ENCODE measurements at regions not wholly inside any gene's neighbourhood (a gene's known extent, or its start where the extent isn't known, plus 50 kb on each side); places are given as distances from the start of the nearest gene placed in this dataset.

- Histone ChIP-seq H3K4me2 (no peak overlapping the region; the same call in 1 of the 2 replicates), H3K9me3 (ENCODE audit: insufficient read depth, low read depth) (no peaks in the 10 kb centered on the region), H3K4me3 (no peak overlapping the region), H3K4me1 (replicated peaks; ENCODE audit: insufficient read depth) (peaks cover 11% of the 10 kb centered on the region), H4K20me1 (ENCODE audit: insufficient read depth) (no peaks in the 10 kb centered on the region), H3K27me3 (ENCODE audit: insufficient read depth, low read depth) (no peaks in the 10 kb centered on the region), H3K36me3 (ENCODE audit: low read depth) (no peaks in the 10 kb centered on the region), H3K79me2 (ENCODE audit: low read depth) (no peaks in the 10 kb centered on the region), H3K9me2 (ENCODE audit: insufficient read depth) (no peaks in the 10 kb centered on the region), H3K27ac (no peak overlapping the region), H3F3A (ENCODE audit: insufficient read depth, low read depth) (peaks cover 8% of the 10 kb centered on the region; the same call in 1 of the 2 replicates), H2AFZ (no peak overlapping the region)
- no TSS peak for BruUV-seq (replicated peaks)
- POLR2A ChIA-PET (ENCODE audit: unreplicated experiment): no interaction called here
- CTCF ChIA-PET: interaction anchor here (1.0 to 1.7 kb wide), 3 partner anchors 26 to 266 kb away, joined by 4 to 12 read pairs (median 4); no protein-coding TSS in a partner anchor
- no peak for DNase-seq
- no peak for TF ChIP-seq EZH2 (IDR thresholded peaks at IDR 0.05; ENCODE audit: low read depth)
- TF ChIP-seq, protein P1, sequence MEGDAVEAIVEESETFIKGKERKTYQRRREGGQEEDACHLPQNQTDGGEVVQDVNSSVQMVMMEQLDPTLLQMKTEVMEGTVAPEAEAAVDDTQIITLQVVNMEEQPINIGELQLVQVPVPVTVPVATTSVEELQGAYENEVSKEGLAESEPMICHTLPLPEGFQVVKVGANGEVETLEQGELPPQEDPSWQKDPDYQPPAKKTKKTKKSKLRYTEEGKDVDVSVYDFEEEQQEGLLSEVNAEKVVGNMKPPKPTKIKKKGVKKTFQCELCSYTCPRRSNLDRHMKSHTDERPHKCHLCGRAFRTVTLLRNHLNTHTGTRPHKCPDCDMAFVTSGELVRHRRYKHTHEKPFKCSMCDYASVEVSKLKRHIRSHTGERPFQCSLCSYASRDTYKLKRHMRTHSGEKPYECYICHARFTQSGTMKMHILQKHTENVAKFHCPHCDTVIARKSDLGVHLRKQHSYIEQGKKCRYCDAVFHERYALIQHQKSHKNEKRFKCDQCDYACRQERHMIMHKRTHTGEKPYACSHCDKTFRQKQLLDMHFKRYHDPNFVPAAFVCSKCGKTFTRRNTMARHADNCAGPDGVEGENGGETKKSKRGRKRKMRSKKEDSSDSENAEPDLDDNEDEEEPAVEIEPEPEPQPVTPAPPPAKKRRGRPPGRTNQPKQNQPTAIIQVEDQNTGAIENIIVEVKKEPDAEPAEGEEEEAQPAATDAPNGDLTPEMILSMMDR (conservative IDR thresholded peaks at IDR 0.05): no peak
- intact Hi-C loops (cut with micrococcal nuclease; ENCODE audit: unreplicated experiment): loop anchor here (1.0 kb wide), 1 partner anchor 265 kb away; no protein-coding TSS in a partner anchor
Measured at GRCh38 chr15:45428491-45428890, 50.1 kb upstream of the GATM start.
